Activated T-helper 1 cell treated with anti-CD3 and anti-CD28 coated beads, Interleukin-2, amount 50 U/mL, for 16 hours (primary cell): ENCODE measurements at regions not wholly inside any gene's neighbourhood (a gene's known extent, or its start where the extent isn't known, plus 50 kb on each side); places are given as distances from the start of the nearest gene placed in this dataset.

Source experiments
- DNase-seq, 2 donors: peaks; one replicate each; pipeline ENCODE4 v3.0.0-alpha.2; 2020; ENCODE audit warnings: low read depth in 1 of 2, low spot score in 1 of 2

GRCh38 chr3:10702961-10703740 is 112.9 kb upstream of the SLC6A11 start:
- no peak for DNase-seq

GRCh38 chr3:10703875-10704274 is 112.2 kb upstream of the SLC6A11 start:
- DNase-seq: no peak

- no peak for DNase-seq
Observed at GRCh38 chr3:10706156-10706739, 109.8 kb upstream of the SLC6A11 start.

- DNase-seq: no peak
Observed at GRCh38 chr3:10706740-10707399, 109.2 kb upstream of the SLC6A11 start.

DNA sequence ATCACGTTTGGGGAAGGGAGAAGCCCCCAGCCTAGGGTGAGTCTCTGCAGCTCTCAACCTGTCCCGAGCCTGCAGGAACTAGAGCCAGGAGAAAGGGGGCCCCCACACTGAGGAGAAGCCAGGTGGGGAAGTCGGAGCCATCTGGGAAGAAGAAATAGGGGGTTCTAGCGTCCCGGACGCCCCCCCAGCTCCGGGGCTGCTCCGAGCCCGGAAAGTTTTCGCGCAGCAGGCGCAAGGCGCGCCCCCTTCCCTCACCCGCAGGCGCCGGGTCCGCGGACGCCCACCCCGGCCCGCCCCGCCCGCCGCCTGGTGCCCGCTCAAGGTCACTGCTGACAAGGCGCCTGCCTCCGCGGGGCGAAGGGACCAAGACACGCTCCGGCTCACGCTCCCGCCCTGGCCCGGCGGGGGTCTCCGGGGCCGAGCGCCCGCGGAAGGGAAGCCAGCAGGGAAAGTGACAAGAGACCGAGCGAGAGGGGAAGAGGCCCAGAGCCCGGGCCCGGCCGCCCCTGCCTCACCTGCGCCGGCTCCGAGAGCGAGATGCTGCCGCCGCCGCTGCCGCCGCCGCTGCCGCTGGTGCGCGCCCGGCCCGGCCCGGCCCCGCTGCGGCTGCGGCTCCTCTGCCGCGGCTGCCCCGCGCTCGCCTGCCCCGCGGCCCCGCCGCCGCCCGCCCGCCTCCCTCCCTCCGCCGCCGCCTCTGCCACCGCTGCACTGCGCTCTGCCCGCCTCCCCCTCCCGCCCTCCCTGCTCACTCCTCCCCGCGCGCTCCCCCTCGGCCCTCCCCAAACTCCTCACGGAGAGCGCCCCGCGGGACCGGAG is 108.4 kb upstream of the SLC6A11 start:
- no peak for DNase-seq

- DNase-seq: no peak
Observed at GRCh38 chr3:10708216-10708893, 107.7 kb upstream of the SLC6A11 start.

DNA sequence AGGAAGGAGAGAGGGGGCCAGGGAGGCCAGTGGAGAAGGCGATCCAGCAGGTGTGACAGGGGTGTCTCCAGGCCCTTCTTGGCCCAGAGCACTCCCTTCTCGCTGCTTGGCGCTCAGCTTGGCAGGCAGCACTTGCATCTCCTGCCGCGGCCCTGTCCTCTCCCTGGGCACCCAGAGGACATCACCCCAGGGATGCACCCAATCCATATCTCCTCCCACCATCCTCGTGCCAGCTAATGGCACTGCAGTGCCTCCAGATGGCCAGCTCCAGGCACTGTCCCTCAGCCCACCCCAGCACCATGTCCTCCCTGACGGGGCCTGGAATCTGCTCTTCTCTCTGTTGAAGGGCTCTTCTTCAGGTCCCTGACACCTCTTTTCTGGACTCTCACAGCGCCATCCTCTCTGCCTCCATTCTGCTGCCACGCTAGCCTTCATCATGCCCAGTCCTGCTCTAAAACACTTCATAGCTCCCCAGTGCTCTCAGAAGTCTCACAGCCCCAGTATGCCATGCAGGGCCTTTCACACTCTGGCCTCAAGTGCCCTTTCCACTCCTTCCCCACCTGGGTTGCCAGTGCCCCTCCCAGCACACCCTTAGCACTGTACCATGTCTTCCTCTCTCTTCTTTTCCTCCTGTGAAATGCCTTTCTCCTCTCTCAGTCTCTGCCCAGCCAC is 106.8 kb upstream of the SLC6A11 start:
- no peak for DNase-seq

DNA sequence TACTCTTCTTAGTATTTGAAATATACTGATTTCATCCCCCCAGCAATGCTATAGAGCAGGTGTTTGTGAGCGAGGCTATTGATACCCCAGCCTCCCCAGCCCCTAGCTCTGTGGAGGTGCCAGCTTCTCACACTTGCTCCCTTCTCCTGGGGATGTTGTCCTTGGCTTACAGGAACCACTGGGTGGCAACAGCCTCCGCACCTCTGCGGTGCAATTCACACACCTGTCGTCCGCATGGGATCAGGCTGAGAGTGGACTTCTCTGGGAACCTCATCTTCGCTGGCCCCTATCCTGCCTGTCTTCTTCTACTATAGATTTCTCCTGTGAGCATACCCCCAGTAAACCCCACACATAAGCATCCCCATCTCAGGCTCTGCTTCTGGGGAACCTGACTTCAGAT is 103.9 kb upstream of the SLC6A11 start:
- DNase-seq: no peak

DNA sequence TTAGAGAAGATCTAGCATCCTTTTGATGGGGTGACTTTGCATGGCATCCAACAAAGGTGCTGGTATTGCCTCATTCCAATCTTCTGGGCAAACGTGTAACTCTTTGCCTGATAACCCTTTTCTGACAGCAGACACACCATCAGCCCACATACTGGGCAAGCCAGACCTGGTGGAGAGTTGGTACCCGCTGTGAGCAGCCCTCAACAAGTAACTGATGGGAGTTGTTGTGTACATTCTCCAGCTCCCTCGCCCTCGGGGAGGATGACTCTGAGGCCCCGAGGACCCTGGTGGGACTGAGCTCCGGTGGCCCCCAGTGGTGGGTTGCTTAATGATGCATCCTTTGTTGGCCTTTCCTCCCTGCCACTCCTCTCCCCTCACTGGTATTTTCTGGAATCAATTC is 102.4 kb upstream of the SLC6A11 start:
- no peak for DNase-seq

DNA sequence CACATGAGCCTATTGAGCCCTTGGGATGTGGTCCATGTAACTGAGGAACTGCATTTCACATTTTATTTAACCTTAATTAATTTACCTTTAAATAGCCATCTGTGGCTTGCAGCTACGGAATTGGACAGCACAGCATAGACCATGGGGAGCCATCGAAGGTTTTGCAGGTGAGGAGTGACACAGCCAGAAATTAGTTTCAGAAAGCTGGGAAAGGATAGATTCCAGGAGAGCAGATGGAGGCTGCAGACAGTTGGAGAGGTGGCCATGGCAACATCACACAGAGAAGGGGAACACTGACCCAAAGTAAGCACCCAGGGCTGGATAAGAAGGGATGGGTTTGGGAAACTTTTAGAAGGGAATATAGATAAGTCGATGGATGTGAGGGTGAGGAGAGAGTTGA is 100.1 kb upstream of the SLC6A11 start:
- DNase-seq: no peak

DNA sequence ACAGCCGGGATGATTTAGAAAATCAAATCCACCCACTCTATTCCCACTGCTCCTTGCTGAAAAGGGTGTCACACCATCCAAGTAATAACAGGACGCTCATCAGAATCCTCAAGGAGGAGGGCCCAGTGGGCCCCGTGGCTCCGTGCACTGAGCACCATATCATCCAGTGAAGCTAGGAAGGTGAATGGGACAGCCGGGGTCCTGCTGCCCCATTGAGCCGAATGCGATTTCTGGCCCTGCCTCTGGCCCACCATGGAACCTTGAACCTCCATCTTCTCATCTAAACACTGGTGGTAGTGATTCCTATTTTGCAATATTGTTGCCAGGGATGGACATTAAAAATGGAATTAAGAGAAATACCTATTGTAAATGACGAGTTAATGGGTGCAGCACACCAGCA is 99.1 kb upstream of the SLC6A11 start:
- no peak for DNase-seq

- no peak for DNase-seq
Observed at GRCh38 chr3:10717756-10718155, 98.3 kb upstream of the SLC6A11 start.

DNA sequence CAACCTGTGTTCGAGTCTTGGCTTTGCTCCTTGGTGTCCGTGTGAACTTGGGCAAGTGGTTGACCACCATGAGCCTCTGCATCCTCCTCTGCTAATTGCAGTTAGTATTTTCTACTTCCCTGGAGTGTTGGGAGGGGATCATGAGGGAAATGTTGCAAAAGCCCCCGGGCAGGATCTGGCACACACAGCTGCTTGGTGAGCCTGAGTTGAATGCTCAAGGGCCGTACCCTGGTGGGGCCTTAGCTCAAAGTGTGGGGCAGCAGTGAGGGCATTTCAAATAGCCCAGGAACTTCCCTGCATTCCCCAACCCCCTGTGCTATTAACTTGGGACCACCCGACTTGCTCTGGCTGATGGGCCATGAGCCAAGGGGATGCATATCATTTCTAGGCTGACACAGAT is 94.9 kb upstream of the SLC6A11 start:
- DNase-seq: no peak

- DNase-seq: no peak
Observed at GRCh38 chr3:10722911-10723310, 93.1 kb upstream of the SLC6A11 start.

DNA sequence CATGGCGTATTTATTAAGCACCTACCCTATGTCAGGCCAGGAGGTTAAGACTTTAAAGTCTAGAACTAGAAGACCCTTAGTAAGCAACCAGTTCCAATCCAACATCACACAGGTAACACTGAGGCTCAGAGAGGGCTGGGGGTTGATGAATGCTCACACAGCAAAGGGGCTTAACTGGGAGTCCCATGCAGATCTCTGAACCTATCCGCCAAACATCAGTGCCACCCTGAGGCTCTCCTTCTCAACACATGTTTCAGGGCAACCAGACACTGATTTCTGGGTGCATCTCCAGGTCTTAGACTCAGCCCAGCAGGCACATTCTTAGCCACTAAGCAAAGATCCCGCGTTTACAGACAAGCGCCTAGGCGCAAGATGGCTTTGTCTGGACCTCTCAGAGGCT is 92.0 kb upstream of the SLC6A11 start:
- no peak for DNase-seq

GRCh38 chr3:10725067-10725466 is 91.0 kb upstream of the SLC6A11 start:
- no peak for DNase-seq

DNA sequence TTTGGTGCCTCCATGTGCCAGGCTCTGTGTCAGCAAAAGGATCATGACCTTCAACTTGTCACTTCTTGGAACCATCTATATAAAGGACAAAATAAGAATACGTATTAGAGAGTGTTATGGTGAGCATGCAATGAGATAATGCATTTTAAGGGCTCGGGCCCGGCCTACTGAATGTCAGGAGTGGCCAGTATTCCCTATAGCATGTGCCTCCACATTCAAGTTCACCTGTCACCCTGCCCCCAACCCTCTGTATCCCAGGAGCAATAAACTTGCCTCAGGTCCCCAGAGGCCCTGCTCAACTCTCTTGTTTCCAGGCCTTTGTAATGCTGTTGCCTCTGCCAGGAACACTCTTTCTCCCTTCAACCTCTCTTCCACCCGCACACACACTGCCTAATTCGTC is 90.2 kb upstream of the SLC6A11 start:
- no peak for DNase-seq

DNA sequence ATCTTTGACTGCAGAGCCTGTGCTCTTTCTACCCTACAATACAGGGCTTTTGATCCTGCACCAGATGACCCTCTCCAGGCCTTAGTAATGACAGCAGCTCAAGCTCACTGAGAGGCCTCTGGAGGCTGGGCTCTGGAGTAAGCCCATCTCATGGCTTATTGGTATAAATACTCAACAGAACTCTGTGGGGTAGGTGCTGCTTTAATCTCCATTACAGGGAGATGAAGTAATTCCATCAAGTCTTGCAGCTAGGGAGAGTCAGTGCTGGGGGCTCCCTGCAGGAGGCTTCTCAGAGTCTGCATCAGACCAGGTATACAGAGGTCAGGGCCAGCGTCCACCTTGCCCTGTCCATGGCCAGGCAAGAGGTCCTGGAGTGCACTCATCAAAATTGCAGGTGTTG is 89.2 kb upstream of the SLC6A11 start:
- DNase-seq: no peak

DNA sequence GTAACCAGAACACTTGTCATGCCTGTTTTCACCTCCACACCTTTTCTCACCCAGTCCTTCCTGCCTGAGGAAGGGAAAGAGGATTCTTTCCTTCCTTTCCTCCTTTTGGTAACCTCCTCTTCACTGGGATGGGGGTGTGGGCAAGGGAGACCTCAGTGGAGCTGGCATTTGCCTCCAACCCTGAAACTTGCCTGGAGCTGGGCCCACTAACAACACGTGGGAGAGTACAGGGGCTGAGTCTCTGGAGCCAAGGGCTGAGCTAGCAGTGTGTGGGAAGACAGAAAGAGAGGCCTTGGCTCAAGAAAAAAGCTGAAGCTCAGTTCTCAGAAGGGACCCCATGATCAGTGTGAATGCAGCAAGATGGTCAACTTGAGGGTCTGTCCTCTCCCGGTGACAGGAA is 86.6 kb upstream of the SLC6A11 start:
- DNase-seq: no peak

GRCh38 chr3:10732292-10732691 is 83.7 kb upstream of the SLC6A11 start:
- no peak for DNase-seq

- no peak for DNase-seq
Observed at GRCh38 chr3:10733297-10733696, 82.7 kb upstream of the SLC6A11 start.
